NB4 (cell line): ENCODE measurements at regions not wholly inside any gene's neighbourhood (a gene's known extent, or its start where the extent isn't known, plus 50 kb on each side); places are given as distances from the start of the nearest gene placed in this dataset.

Experiments
- CTCF ChIP-seq: IDR thresholded peaks from one replicate; pipeline ENCODE4 v1.5.1; 2012; ENCODE audit warnings: low read depth, low read length
- POLR2A ChIP-seq: IDR thresholded peaks from 2 replicates; pipeline ENCODE4 v1.6.1; 2011; ENCODE audit warnings: mild to moderate bottlenecking; ENCODE audit not compliant: insufficient read length; ENCODE audit errors: extremely low read depth

- TF ChIP-seq POLR2A (no peak), CTCF (no peak)
Observed at GRCh38 chr2:58866527-58866926, 625.4 kb upstream of the FANCL start.
